Esophagus muscularis mucosa (tissue), 4 donors: ENCODE measurements at regions not wholly inside any gene's neighbourhood (a gene's known extent, or its start where the extent isn't known, plus 50 kb on each side); places are given as distances from the start of the nearest gene placed in this dataset.

Source experiments
- CTCF ChIP-seq, 3 experiments: fragments of 200-600 bp in 2 of 3; fragments of 450-650 bp in 1 of 3; sonication (generic) in 2 of 3; IDR thresholded peaks; one replicate each; pipeline ENCODE4 v1.5.1; 2017 to 2019; ENCODE audit warnings: antibody characterized with exemption in 3 of 3, mild to moderate bottlenecking in 2 of 3, moderate library complexity in 1 of 3
- EP300 ChIP-seq: sonication (generic); formaldehyde crosslinking; IDR thresholded peaks from one replicate; pipeline ENCODE4 v1.6.1; 2017; ENCODE audit warnings: antibody characterized with exemption
- POLR2A ChIP-seq: fragments of 450-650 bp; IDR thresholded peaks from one replicate; pipeline ENCODE4 v1.6.1; 2017; ENCODE audit warnings: antibody characterized with exemption, moderate library complexity, mild to moderate bottlenecking, low read depth
- POLR2AphosphoS5 ChIP-seq, 2 donors: sonication (generic); formaldehyde crosslinking; IDR thresholded peaks; one replicate each; pipeline ENCODE4 v1.6.1; 2017; ENCODE audit warnings: antibody characterized with exemption in 2 of 2

GRCh38 chr3:90261481-90262433 lies 1154.3 kb downstream of the EPHA3 start:
- no peak for TF ChIP-seq CTCF (IDR thresholded peaks at IDR 0.05)
- TF ChIP-seq POLR2A: no peak
- no peak for TF ChIP-seq POLR2AphosphoS5 (IDR thresholded peaks at IDR 0.05)
- TF ChIP-seq EP300: no peak
